Hepatocyte (in vitro differentiated cells): ENCODE measurements at regions not wholly inside any gene's neighbourhood (a gene's known extent, or its start where the extent isn't known, plus 50 kb on each side); places are given as distances from the start of the nearest gene placed in this dataset.

Source experiments
- EZH2phosphoT487 ChIP-seq: fragments of 200-600 bp; sonication (generic); IDR thresholded peaks from one replicate; pipeline ENCODE4 v1.6.1; 2018; ENCODE audit warnings: antibody characterized with exemption, mild to moderate bottlenecking, low read depth, moderate library complexity; ENCODE audit not compliant: unreplicated experiment, severe bottlenecking
- TF ChIP-seq, protein P1 (sequence below): fragments of 200-600 bp; sonication (generic); IDR thresholded peaks from 2 replicates; pipeline ENCODE4 v1.5.1; 2016; ENCODE audit warnings: antibody characterized with exemption, mild to moderate bottlenecking; ENCODE audit not compliant: poor library complexity

DNA sequence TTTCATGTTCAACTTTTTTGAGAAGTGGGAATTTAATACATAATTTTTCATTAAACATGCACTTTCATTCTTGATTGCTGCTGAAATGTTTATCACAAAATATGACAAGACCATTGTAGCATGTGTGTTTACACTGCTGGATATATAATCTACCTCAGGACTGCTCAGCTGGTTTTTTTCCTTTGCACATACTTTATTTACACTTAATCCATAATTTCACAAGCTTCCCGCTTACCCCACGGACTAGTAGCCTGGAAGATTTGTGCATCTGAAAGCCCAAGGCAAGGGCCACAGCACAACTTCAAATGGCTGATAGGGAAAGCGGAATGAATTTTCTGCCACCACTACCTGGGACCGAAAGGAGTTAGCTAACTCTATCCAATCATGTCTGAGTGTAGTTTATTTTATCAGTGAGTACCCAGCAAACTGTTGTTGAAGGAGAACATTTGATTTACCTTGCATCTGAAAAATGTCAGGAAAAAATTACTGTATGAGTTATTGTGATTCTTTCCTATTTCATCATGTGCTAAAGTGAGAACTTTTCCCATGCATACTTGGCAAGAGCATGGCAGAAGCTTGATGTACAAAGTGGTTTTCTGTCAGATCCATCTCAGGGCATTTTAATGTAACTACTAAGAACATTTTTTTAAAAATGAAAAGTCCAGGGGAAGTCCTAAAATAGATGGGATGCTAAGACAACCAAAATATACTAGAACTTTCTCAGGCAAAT is 558.2 kb upstream of the USP24 start:
- TF ChIP-seq, protein P1, sequence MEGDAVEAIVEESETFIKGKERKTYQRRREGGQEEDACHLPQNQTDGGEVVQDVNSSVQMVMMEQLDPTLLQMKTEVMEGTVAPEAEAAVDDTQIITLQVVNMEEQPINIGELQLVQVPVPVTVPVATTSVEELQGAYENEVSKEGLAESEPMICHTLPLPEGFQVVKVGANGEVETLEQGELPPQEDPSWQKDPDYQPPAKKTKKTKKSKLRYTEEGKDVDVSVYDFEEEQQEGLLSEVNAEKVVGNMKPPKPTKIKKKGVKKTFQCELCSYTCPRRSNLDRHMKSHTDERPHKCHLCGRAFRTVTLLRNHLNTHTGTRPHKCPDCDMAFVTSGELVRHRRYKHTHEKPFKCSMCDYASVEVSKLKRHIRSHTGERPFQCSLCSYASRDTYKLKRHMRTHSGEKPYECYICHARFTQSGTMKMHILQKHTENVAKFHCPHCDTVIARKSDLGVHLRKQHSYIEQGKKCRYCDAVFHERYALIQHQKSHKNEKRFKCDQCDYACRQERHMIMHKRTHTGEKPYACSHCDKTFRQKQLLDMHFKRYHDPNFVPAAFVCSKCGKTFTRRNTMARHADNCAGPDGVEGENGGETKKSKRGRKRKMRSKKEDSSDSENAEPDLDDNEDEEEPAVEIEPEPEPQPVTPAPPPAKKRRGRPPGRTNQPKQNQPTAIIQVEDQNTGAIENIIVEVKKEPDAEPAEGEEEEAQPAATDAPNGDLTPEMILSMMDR: no peak
- TF ChIP-seq EZH2phosphoT487: no peak
